Globus pallidus (tissue), 1 donor: ENCODE measurements at regions not wholly inside any gene's neighbourhood (a gene's known extent, or its start where the extent isn't known, plus 50 kb on each side); places are given as distances from the start of the nearest gene placed in this dataset.
"Not testable (repeated sequence)": the region's sequence is repeated elsewhere in the genome, so short reads cannot be mapped to it uniquely, and the experiment has no call there.

ENCODE experiments used
- DNase-seq: peaks from one replicate; pipeline ENCODE4 v3.0.0-alpha.2; 2015; ENCODE audit warnings: low spot score

GRCh38 chr1:149635290-149635899, 51.7 kb downstream of the PPIAL4C start:
- not testable (repeated sequence) for DNase-seq

GRCh38 chr1:149636286-149637122, 52.9 kb downstream of the PPIAL4C start:
- DNase-seq, result peak; percentile 88

- not testable (repeated sequence) for DNase-seq
Measured at GRCh38 chr1:149638481-149638880, 54.8 kb downstream of the PPIAL4C start.

GRCh38 chr1:149638901-149639658, 55.4 kb downstream of the PPIAL4C start:
- not testable (repeated sequence) for DNase-seq

- DNase-seq, result not testable (repeated sequence)
Measured at GRCh38 chr1:149641179-149641578, 57.5 kb downstream of the PPIAL4C start.

- DNase-seq, result not testable (repeated sequence)
Measured at GRCh38 chr1:149644818-149645217, 61.2 kb downstream of the PPIAL4C start.

- not testable (repeated sequence) for DNase-seq
Measured at GRCh38 chr1:149646360-149647017, 62.8 kb downstream of the PPIAL4C start.

GRCh38 chr1:149647018-149647373, 63.3 kb downstream of the PPIAL4C start:
- not testable (repeated sequence) for DNase-seq

- DNase-seq, result not testable (repeated sequence)
Measured at GRCh38 chr1:149657750-149658149, 74.1 kb downstream of the PPIAL4C start.

- not testable (repeated sequence) for DNase-seq
Measured at GRCh38 chr1:149658175-149658574, 74.5 kb downstream of the PPIAL4C start.

- not testable (repeated sequence) for DNase-seq
Measured at GRCh38 chr1:149664624-149665023, 81.0 kb downstream of the PPIAL4C start.

GRCh38 chr1:149665033-149665432, 81.4 kb downstream of the PPIAL4C start:
- not testable (repeated sequence) for DNase-seq

GRCh38 chr1:149665528-149665927, 81.9 kb downstream of the PPIAL4C start:
- not testable (repeated sequence) for DNase-seq

- DNase-seq, result peak; percentile 0
Measured at GRCh38 chr1:149673231-149673909, 89.7 kb downstream of the PPIAL4C start.

- not testable (repeated sequence) for DNase-seq
Measured at GRCh38 chr1:149674921-149675320, 91.3 kb downstream of the PPIAL4C start.

GRCh38 chr1:149677359-149677758, 93.7 kb downstream of the PPIAL4C start:
- not testable (repeated sequence) for DNase-seq

- not testable (repeated sequence) for DNase-seq
Measured at GRCh38 chr1:149686593-149687238, 95.8 kb upstream of the FCGR1A start.

GRCh38 chr1:149691399-149691798, 91.1 kb upstream of the FCGR1A start:
- DNase-seq, result not testable (repeated sequence)

GRCh38 chr1:149692804-149693539, 89.5 kb upstream of the FCGR1A start:
- DNase-seq, result not testable (repeated sequence)

- not testable (repeated sequence) for DNase-seq
Measured at GRCh38 chr1:149695066-149695465, 87.4 kb upstream of the FCGR1A start.
